ENCODE measurements at regions not wholly inside any gene's neighbourhood (a gene's known extent, or its start where the extent isn't known, plus 50 kb on each side); places are given as distances from the start of the nearest gene placed in this dataset.
"Not testable (repeated sequence)": the region's sequence is repeated elsewhere in the genome, so short reads cannot be mapped to it uniquely, and the experiment has no call there.

DNA sequence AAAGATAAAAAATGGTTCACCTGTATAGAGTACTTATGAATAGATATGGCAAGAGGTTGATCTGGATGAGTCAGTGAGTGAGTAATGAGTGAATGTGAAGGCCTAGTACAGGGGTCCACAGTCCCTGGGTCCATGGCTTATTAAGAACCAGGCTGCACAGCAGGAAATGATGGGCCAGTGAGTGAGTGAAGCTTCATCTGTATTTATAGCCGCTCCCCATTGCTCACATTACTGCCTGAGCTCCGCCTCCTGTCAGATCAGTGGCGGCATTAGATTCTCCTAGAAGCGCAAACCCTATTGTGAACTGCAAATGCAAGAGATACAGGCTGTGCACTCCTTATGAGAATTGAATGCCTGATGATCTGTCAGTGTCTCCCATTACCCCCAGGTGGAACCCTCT is 307.7 kb upstream of the ZNF608 start:
- Mint-ChIP-seq H3K27me3 (ENCODE audit: insufficient read depth) (no peaks in the 10 kb centered on the region), H3K36me3 (ENCODE audit: low read depth) (no peaks in the 10 kb centered on the region), H3K4me1 (ENCODE audit: low read depth) (no peaks in the 10 kb centered on the region), H3K4me3 (no peak overlapping the region), H3K9me3 (no peaks in the 10 kb centered on the region), H3K27ac (no peak overlapping the region)
- no peak for DNase-seq (ENCODE audit: low spot score)
- intact Hi-C loops (cut with micrococcal nuclease): no loop called here

- no peak overlapping the region for H3K27ac Mint-ChIP-seq
- no peaks in the 10 kb centered on the region for H3K4me1 Mint-ChIP-seq (ENCODE audit: low read depth)
- intact Hi-C loops (cut with micrococcal nuclease): no loop called here
- DNase-seq (ENCODE audit: low spot score): no peak
- H3K27me3 Mint-ChIP-seq (ENCODE audit: insufficient read depth): no peaks in the 10 kb centered on the region
- H3K9me3 Mint-ChIP-seq: no peaks in the 10 kb centered on the region
- no peak overlapping the region for H3K4me3 Mint-ChIP-seq
- H3K36me3 Mint-ChIP-seq (ENCODE audit: low read depth): no peaks in the 10 kb centered on the region
These were observed 310.4 kb upstream of the ZNF608 start for GRCh38 chr5:125056671-125057485.

DNA sequence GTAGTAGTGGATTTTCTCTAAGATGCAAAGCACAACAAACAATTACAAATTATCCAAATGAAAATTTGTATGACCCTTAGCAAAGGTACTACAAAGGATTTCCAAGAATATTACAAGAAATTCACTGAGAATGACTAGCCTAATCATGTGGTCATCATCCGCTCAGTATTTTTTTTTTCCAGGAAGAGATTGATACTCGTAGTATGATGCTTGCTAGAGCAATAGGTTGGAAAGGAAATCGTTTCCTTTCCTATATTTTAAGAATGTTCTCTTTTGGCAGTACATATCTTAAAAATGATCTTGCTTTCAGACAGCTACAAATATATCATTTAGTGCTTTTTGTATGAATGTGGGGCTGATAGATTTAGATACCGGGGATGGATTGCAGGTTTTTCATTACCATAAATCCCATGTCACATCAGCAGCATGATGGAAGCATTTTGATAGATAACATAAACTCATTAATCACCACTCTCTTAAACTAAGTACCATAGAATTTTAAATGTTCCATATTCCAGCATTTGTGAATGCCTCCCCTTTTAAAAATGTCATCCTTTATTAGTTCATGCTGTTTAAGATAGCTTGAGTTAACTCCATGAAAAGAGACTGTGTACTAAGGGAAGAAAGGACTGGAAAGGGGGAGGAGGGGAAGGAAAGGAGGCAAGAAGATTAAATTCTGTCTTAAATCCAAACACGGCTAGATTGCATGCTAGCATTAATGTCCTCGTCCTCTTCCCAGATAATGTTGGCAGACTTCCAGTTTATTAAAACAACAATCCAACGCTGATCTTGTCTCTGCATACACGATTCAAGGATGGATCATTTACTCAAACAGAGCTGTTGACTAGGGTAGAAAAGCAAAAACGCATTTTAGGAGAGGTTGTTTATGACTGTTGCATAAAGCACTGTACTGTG is 311.7 kb upstream of the ZNF608 start:
- Mint-ChIP-seq H3K27me3 (ENCODE audit: insufficient read depth) (no peaks in the 10 kb centered on the region), H3K36me3 (ENCODE audit: low read depth) (no peaks in the 10 kb centered on the region)

GRCh38 chr5:125059255-125060002 is 313.0 kb upstream of the ZNF608 start:
- Mint-ChIP-seq H3K27me3 (ENCODE audit: insufficient read depth) (no peaks in the 10 kb centered on the region), H3K4me3 (no peak overlapping the region), H3K4me1 (ENCODE audit: low read depth) (no peaks in the 10 kb centered on the region), H3K9me3 (no peaks in the 10 kb centered on the region), H3K36me3 (ENCODE audit: low read depth) (no peaks in the 10 kb centered on the region), H3K27ac (no peak overlapping the region)
- DNase-seq (ENCODE audit: low spot score): no peak
- intact Hi-C loops (cut with micrococcal nuclease): no loop called here

More for the DNA sequence above, 311.7 kb upstream of the ZNF608 start:
- H3K27ac Mint-ChIP-seq: no peak overlapping the region
- intact Hi-C loops (cut with micrococcal nuclease): no loop called here
- H3K9me3 Mint-ChIP-seq: no peaks in the 10 kb centered on the region
- H3K4me3 Mint-ChIP-seq: no peak overlapping the region
- no peak for DNase-seq (ENCODE audit: low spot score)
- H3K4me1 Mint-ChIP-seq (ENCODE audit: low read depth): no peaks in the 10 kb centered on the region

GRCh38 chr5:125061726-125062125 is 315.3 kb upstream of the ZNF608 start:
- Mint-ChIP-seq H3K27ac (no peak overlapping the region), H3K4me1 (ENCODE audit: low read depth) (no peaks in the 10 kb centered on the region), H3K9me3 (peaks cover 3% of the 10 kb centered on the region), H3K4me3 (no peak overlapping the region), H3K27me3 (ENCODE audit: insufficient read depth) (no peaks in the 10 kb centered on the region), H3K36me3 (ENCODE audit: low read depth) (no peaks in the 10 kb centered on the region)
- intact Hi-C loops (cut with micrococcal nuclease): no loop called here
- no peak for DNase-seq (ENCODE audit: low spot score)

- H3K4me3 Mint-ChIP-seq: no peak overlapping the region
- DNase-seq (ENCODE audit: low spot score): no peak
- no peaks in the 10 kb centered on the region for H3K27me3 Mint-ChIP-seq (ENCODE audit: insufficient read depth)
- no peaks in the 10 kb centered on the region for H3K36me3 Mint-ChIP-seq (ENCODE audit: low read depth)
- no peak overlapping the region for H3K27ac Mint-ChIP-seq
- H3K4me1 Mint-ChIP-seq (ENCODE audit: low read depth): no peaks in the 10 kb centered on the region
- intact Hi-C loops (cut with micrococcal nuclease): no loop called here
- peaks cover 9% of the 10 kb centered on the region for H3K9me3 Mint-ChIP-seq
These were observed 318.4 kb upstream of the ZNF608 start for GRCh38 chr5:125064621-125065438.

GRCh38 chr5:125065741-125066140 is 319.3 kb upstream of the ZNF608 start:
- no peak for DNase-seq (ENCODE audit: low spot score)
- Mint-ChIP-seq H3K27ac (no peak overlapping the region), H3K4me3 (no peak overlapping the region), H3K27me3 (ENCODE audit: insufficient read depth) (no peaks in the 10 kb centered on the region), H3K36me3 (ENCODE audit: low read depth) (no peaks in the 10 kb centered on the region), H3K4me1 (ENCODE audit: low read depth) (no peaks in the 10 kb centered on the region), H3K9me3 (peaks cover 9% of the 10 kb centered on the region)
- intact Hi-C loops (cut with micrococcal nuclease): no loop called here

DNA sequence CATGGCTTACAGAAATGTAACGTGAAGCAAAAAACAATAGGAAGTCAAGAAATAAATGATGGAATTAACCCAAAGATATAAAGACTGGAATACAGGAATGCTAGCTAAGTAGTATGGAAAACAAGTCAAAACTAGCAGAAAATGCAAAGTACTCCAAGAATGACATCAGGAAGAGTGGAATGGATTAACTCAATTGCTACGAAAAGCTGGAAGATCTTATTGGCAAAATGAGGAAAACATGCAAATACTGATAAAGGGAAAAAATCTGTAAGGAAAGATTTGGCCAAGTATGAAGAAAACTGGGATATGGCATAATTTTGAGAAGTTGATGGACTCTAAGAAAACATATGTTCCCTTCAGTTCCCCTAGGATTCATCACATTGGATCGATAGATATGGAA is 324.5 kb upstream of the ZNF608 start:
- peaks cover 28% of the 10 kb centered on the region for H3K9me3 Mint-ChIP-seq
- no peak for DNase-seq (ENCODE audit: low spot score)
- no peak overlapping the region for H3K4me3 Mint-ChIP-seq
- intact Hi-C loops (cut with micrococcal nuclease): no loop called here
- no peak overlapping the region for H3K27ac Mint-ChIP-seq
- H3K27me3 Mint-ChIP-seq (ENCODE audit: insufficient read depth): peaks cover 1% of the 10 kb centered on the region
- H3K36me3 Mint-ChIP-seq (ENCODE audit: low read depth): no peaks in the 10 kb centered on the region
- no peaks in the 10 kb centered on the region for H3K4me1 Mint-ChIP-seq (ENCODE audit: low read depth)

- no peak overlapping the region for H3K27ac Mint-ChIP-seq
- no peaks in the 10 kb centered on the region for H3K4me1 Mint-ChIP-seq (ENCODE audit: low read depth)
- peaks cover 25% of the 10 kb centered on the region for H3K9me3 Mint-ChIP-seq
- no peak overlapping the region for H3K4me3 Mint-ChIP-seq
- intact Hi-C loops (cut with micrococcal nuclease): no loop called here
- no peaks in the 10 kb centered on the region for H3K36me3 Mint-ChIP-seq (ENCODE audit: low read depth)
- peaks cover 1% of the 10 kb centered on the region for H3K27me3 Mint-ChIP-seq (ENCODE audit: insufficient read depth)
- DNase-seq (ENCODE audit: low spot score): no peak
These were observed 326.7 kb upstream of the ZNF608 start for GRCh38 chr5:125073090-125073489.

DNA sequence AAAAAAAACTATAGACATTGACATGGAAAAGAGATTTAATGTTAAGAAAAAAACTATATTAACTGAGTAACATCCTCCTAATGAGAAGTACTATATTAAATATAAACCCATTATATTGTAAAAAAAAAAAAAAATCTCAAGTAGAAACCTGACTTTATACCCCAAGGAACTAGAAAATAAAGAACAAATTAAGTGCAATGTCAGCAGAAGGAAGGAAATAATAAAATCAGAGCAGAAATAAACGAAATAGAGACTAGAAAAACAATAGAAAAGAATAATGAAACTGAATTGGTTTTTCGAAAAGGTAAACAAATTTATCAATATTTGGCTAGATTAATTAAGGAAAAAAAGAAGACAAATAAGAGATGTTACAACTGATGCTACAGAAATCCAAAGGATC is 329.1 kb upstream of the ZNF608 start:
- no peaks in the 10 kb centered on the region for H3K4me1 Mint-ChIP-seq (ENCODE audit: low read depth)
- H3K27ac Mint-ChIP-seq: no peak overlapping the region
- intact Hi-C loops (cut with micrococcal nuclease): loop anchor here (5.0 kb wide), 1 partner anchor 1017 kb away; no protein-coding TSS in a partner anchor
- H3K9me3 Mint-ChIP-seq: peaks cover 19% of the 10 kb centered on the region
- H3K4me3 Mint-ChIP-seq: no peak overlapping the region
- no peaks in the 10 kb centered on the region for H3K36me3 Mint-ChIP-seq (ENCODE audit: low read depth)
- peaks cover 1% of the 10 kb centered on the region for H3K27me3 Mint-ChIP-seq (ENCODE audit: insufficient read depth)
- DNase-seq (ENCODE audit: low spot score): no peak

DNA sequence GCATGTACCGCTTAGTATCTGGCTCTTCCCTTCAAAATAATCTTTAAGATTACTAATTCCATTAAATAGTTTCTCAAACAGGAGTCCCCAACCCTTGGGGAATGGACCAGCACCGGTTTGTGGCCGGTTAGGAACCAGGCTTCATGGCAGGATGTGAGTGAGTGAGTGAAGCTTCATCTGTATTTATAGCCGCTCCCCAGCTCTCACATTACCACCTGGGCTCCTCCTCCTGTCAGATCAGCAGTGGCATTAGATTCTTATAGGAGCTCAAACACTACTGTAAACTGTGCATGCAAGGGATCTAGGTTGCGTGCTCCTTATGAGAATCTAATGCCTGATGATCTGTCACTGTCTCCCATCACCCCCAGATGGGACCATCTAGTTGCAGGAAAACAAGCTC is 332.6 kb upstream of the ZNF608 start:
- not testable (repeated sequence) for H3K27me3 Mint-ChIP-seq (ENCODE audit: insufficient read depth); H3K4me3 Mint-ChIP-seq; DNase-seq (ENCODE audit: low spot score); H3K4me1 Mint-ChIP-seq (ENCODE audit: low read depth); H3K9me3 Mint-ChIP-seq; H3K36me3 Mint-ChIP-seq (ENCODE audit: low read depth); H3K27ac Mint-ChIP-seq
- intact Hi-C loops (cut with micrococcal nuclease): loop anchor here (5.0 kb wide), 1 partner anchor 1013 kb away; no protein-coding TSS in a partner anchor

DNA sequence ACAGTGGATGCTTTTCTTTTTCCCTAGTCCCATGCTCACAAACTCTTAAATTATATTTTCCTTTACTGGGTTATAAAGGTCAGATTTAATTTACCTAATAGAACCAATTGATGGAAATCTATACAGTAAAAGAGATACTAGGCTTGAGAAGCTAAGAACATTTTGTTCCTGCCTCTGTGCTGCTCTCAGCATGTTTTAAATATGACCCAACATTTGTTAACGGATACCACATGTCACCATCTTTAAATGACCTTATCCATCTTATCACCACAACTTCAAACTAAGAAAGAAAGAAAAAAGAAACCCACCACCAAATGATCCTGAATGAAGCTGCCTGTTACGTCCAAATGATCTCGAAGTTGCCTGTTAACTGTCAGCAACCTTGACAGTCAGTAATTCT is 334.7 kb upstream of the ZNF608 start:
- H3K27me3 Mint-ChIP-seq (ENCODE audit: insufficient read depth): no peaks in the 10 kb centered on the region
- no peaks in the 10 kb centered on the region for H3K9me3 Mint-ChIP-seq
- DNase-seq (ENCODE audit: low spot score): no peak
- no peak overlapping the region for H3K4me3 Mint-ChIP-seq
- H3K36me3 Mint-ChIP-seq (ENCODE audit: low read depth): no peaks in the 10 kb centered on the region
- H3K27ac Mint-ChIP-seq: no peak overlapping the region
- no peaks in the 10 kb centered on the region for H3K4me1 Mint-ChIP-seq (ENCODE audit: low read depth)
- intact Hi-C loops (cut with micrococcal nuclease): no loop called here

All from activated T-helper 1 cell treated with anti-CD3 and anti-CD28 coated beads, Interleukin-12 subunit alpha, Interleukin-12 subunit beta, Interleukin-2, Interleukin-4 antibody, amounts not matched to agents 30 ng/mL and 10 ng/mL and 1 ng/mL, durations not matched to agents 14 hours and 24 hours and 36 hours (primary cell).